Upper lobe of right lung (tissue), 1 donor: ENCODE measurements at regions not wholly inside any gene's neighbourhood (a gene's known extent, or its start where the extent isn't known, plus 50 kb on each side); places are given as distances from the start of the nearest gene placed in this dataset.

Experiments used
- ATAC-seq: fragments of 200-7000 bp; cut with Tn5 transposase; one replicate; pipeline ENCODE4 v1.9.1; 2020; ENCODE audit warnings: mild to moderate bottlenecking, moderate library complexity
- DNase-seq: peaks from one replicate; pipeline ENCODE4 v3.0.0-alpha.2; 2020
- H3K27ac ChIP-seq: fragments of 200-600 bp; one replicate; pipeline ENCODE4 v1.8.0; 2022
- H3K27me3 ChIP-seq: fragments of 200-600 bp; one replicate; pipeline ENCODE4 v1.8.0; 2022; ENCODE audit warnings: mild to moderate bottlenecking
- H3K36me3 ChIP-seq: fragments of 200-600 bp; one replicate; pipeline ENCODE4 v1.8.0; 2022
- H3K4me1 ChIP-seq: fragments of 200-600 bp; one replicate; pipeline ENCODE4 v1.8.0; 2022
- H3K4me3 ChIP-seq: fragments of 200-600 bp; one replicate; pipeline ENCODE4 v1.8.0; 2022; ENCODE audit warnings: mild to moderate bottlenecking
- H3K9me3 ChIP-seq: fragments of 200-600 bp; one replicate; pipeline ENCODE4 v1.8.0; 2022
- CTCF ChIP-seq: fragments of 200-600 bp; IDR thresholded peaks from one replicate; pipeline ENCODE4 v1.8.0; 2022; ENCODE audit warnings: antibody characterized with exemption
- intact Hi-C: fragments of 100-400 bp; cut with DNase I; formaldehyde crosslinking; loops from one replicate; pipeline ENCODE4 v1.11.0; 2022
- donor health status: DM: no; HTN: yes; CAD: no; lungs with severe emphysema.

- intact Hi-C loops, result no loop called here
- ATAC-seq, result no peak
- Histone ChIP-seq H3K27ac (no peak overlapping the region), H3K9me3 (no peaks in the 10 kb centered on the region), H3K27me3 (no peaks in the 10 kb centered on the region), H3K36me3 (no peaks in the 10 kb centered on the region), H3K4me1 (no peaks in the 10 kb centered on the region), H3K4me3 (no peak overlapping the region)
- no peak for TF ChIP-seq CTCF
- no peak for DNase-seq
These were observed 169.5 kb downstream of the ZNF608 start for GRCh38 chr5:124576848-124577409.

GRCh38 chr5:124575725-124576124, 170.7 kb downstream of the ZNF608 start:
- H3K27me3 ChIP-seq, result no peaks in the 10 kb centered on the region
- no peak overlapping the region for H3K27ac ChIP-seq
- no peaks in the 10 kb centered on the region for H3K9me3 ChIP-seq
- no peak overlapping the region for H3K4me3 ChIP-seq
- no peaks in the 10 kb centered on the region for H3K4me1 ChIP-seq
- TF ChIP-seq CTCF, result no peak
- intact Hi-C loops, result no loop called here
- H3K36me3 ChIP-seq, result no peaks in the 10 kb centered on the region
- no peak for DNase-seq
- ATAC-seq, result no peak

GRCh38 chr5:124574521-124575436, 171.7 kb downstream of the ZNF608 start:
- no peaks in the 10 kb centered on the region for H3K36me3 ChIP-seq
- H3K27ac ChIP-seq, result no peak overlapping the region
- ATAC-seq (no peak), DNase-seq (no peak)
- no peaks in the 10 kb centered on the region for H3K4me1 ChIP-seq
- TF ChIP-seq CTCF, result no peak
- H3K27me3 ChIP-seq, result no peaks in the 10 kb centered on the region
- no peak overlapping the region for H3K4me3 ChIP-seq
- H3K9me3 ChIP-seq, result no peaks in the 10 kb centered on the region
- intact Hi-C loops, result no loop called here

- Histone ChIP-seq H3K4me1 (no peaks in the 10 kb centered on the region), H3K4me3 (no peak overlapping the region), H3K27ac (no peak overlapping the region), H3K27me3 (no peaks in the 10 kb centered on the region), H3K36me3 (no peaks in the 10 kb centered on the region), H3K9me3 (no peaks in the 10 kb centered on the region)
- DNase-seq (no peak), ATAC-seq (no peak)
- no peak for TF ChIP-seq CTCF
- intact Hi-C loops, result no loop called here
These were observed 173.5 kb downstream of the ZNF608 start for GRCh38 chr5:124572971-124573370.

GRCh38 chr5:124570285-124571035, 176.0 kb downstream of the ZNF608 start:
- TF ChIP-seq CTCF, result no peak
- H3K4me1 ChIP-seq, result no peaks in the 10 kb centered on the region
- no peaks in the 10 kb centered on the region for H3K36me3 ChIP-seq
- DNase-seq, result no peak
- intact Hi-C loops, result no loop called here
- H3K9me3 ChIP-seq, result no peaks in the 10 kb centered on the region
- H3K4me3 ChIP-seq, result no peak overlapping the region
- ATAC-seq, result no peak
- no peak overlapping the region for H3K27ac ChIP-seq
- no peaks in the 10 kb centered on the region for H3K27me3 ChIP-seq
